ENCODE measurements at regions not wholly inside any gene's neighbourhood (a gene's known extent, or its start where the extent isn't known, plus 50 kb on each side); places are given as distances from the start of the nearest gene placed in this dataset.

GRCh38 chr15:98164571-98164970 is 204.1 kb downstream of the ARRDC4 start:
- no peak for DNase-seq
- intact Hi-C loops (cut with DNase I): no loop called here
- Histone ChIP-seq H3K4me3 (no peak overlapping the region), H3K9me3 (no peaks in the 10 kb centered on the region), H3K27ac (no peak overlapping the region), H3K4me1 (no peaks in the 10 kb centered on the region), H3K27me3 (no peaks in the 10 kb centered on the region), H3K36me3 (no peaks in the 10 kb centered on the region)
- TF ChIP-seq POLR2AphosphoS5 (IDR thresholded peaks at IDR 0.05) (no peak), POLR2A (IDR thresholded peaks at IDR 0.05) (no peak), CTCF (IDR thresholded peaks at IDR 0.05) (no peak), EP300 (IDR thresholded peaks at IDR 0.05) (no peak)
- WGBS, 2 donors: 13 to 35% methylated on average over 1 of the region's 1 CpG

GRCh38 chr15:98164986-98165385 is 204.5 kb downstream of the ARRDC4 start:
- Histone ChIP-seq H3K4me3 (no peak overlapping the region), H3K27me3 (no peaks in the 10 kb centered on the region), H3K27ac (no peak overlapping the region), H3K9me3 (no peaks in the 10 kb centered on the region), H3K36me3 (no peaks in the 10 kb centered on the region), H3K4me1 (no peaks in the 10 kb centered on the region)
- TF ChIP-seq CTCF (IDR thresholded peaks at IDR 0.05) (no peak), POLR2AphosphoS5 (IDR thresholded peaks at IDR 0.05) (no peak), POLR2A (IDR thresholded peaks at IDR 0.05) (no peak), EP300 (IDR thresholded peaks at IDR 0.05) (no peak)
- DNase-seq: no peak
- whole genome bisulfite sequencing, 2 donors: 82 to 89% methylated on average over 6 of the region's 6 CpGs
- intact Hi-C loops (cut with DNase I): no loop called here

DNA sequence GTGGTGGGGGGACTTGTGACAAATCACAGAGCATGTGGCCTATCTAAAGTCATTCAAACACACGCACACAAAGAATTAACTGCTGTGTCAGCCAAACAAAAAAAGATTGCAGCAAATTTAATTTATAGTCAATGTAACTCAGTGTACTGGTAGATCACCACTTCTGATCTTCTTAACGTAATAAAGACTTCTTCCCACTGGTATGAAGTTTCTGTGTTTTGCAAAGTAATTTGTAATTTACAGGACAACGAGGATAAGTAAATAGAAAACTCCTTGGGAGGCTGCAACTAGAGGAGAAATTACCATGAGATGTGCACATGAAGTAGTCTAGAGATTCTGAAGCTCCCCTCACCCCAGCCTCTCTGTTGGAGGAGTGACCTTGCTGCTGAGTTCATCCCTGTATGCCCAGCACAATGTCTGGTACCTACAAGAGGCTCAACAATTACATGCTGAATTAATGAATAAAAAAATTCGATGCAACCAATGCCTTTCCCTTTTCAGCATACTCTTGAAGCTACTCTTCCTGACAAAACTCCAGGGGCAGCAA is 207.3 kb downstream of the ARRDC4 start:
- Histone ChIP-seq H3K36me3 (no peaks in the 10 kb centered on the region), H3K4me1 (no peaks in the 10 kb centered on the region), H3K9me3 (no peaks in the 10 kb centered on the region), H3K4me3 (no peak overlapping the region), H3K27me3 (no peaks in the 10 kb centered on the region), H3K27ac (no peak overlapping the region)
- 64 to 80% methylated on average over 4 of the region's 4 CpGs for WGBS, 2 donors
- intact Hi-C loops (cut with DNase I): no loop called here
- no peak for TF ChIP-seq CTCF (IDR thresholded peaks at IDR 0.05)
- TF ChIP-seq EP300 (IDR thresholded peaks at IDR 0.05): no peak
- TF ChIP-seq POLR2AphosphoS5 (IDR thresholded peaks at IDR 0.05): no peak
- TF ChIP-seq POLR2A (IDR thresholded peaks at IDR 0.05): no peak
- no peak for DNase-seq

DNA sequence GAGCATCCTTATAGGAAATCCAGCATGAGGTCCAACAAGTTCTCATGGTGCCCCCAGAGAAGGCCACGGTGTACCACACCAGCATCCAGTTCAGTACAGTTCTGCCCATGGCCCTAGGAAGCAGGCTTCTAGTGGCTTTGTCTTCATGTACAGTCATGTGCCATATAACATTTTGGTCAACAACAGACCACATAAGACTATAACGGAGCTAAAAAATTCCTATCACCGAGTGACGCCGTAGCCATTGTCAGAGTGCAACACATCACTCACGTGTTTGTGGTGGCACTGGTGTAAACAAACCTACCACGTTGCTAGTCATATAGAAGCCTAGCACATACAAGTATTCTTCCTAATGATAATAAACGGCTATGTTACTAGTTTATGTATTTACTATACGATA is 209.0 kb downstream of the ARRDC4 start:
- no peaks in the 10 kb centered on the region for H3K36me3 ChIP-seq
- TF ChIP-seq POLR2AphosphoS5 (IDR thresholded peaks at IDR 0.05) (no peak), EP300 (IDR thresholded peaks at IDR 0.05) (no peak)
- 78 to 84% methylated on average over 9 of the region's 9 CpGs for WGBS, 2 donors
- H3K4me3 ChIP-seq: no peak overlapping the region
- no peak overlapping the region for H3K27ac ChIP-seq
- no peaks in the 10 kb centered on the region for H3K27me3 ChIP-seq
- DNase-seq: no peak
- intact Hi-C loops (cut with DNase I): no loop called here
- H3K4me1 ChIP-seq: no peaks in the 10 kb centered on the region
- H3K9me3 ChIP-seq: no peaks in the 10 kb centered on the region

DNA sequence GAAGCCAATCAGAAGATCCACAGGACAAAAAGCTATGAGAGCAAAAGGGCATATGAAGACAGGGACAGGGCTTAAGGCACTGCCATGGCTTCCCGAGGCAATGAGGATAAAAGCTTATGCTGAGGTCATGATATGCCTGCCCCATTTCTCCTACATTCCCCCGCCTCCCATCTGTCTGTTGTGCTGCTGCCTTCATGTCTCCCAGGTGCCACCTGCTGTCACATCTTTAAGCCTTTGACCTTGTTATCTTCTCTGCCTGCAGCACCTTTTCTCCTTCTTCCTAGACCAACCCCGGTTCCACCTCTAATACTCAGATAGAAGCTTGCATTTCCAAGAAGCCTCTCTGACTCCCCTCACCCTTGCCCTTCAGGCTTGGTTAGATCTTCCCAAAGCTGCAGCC is 213.8 kb downstream of the ARRDC4 start:
- H3K9me3 ChIP-seq: no peaks in the 10 kb centered on the region
- 6 to 34% methylated on average over 3 of the region's 3 CpGs for WGBS, 2 donors
- H3K36me3 ChIP-seq: no peaks in the 10 kb centered on the region
- no peaks in the 10 kb centered on the region for H3K4me1 ChIP-seq
- intact Hi-C loops (cut with DNase I): no loop called here
- H3K27ac ChIP-seq: no peak overlapping the region
- no peaks in the 10 kb centered on the region for H3K27me3 ChIP-seq
- DNase-seq: no peak
- TF ChIP-seq CTCF (IDR thresholded peaks at IDR 0.05) (no peak), POLR2A (IDR thresholded peaks at IDR 0.05) (no peak), EP300 (IDR thresholded peaks at IDR 0.05) (no peak), POLR2AphosphoS5 (IDR thresholded peaks at IDR 0.05) (no peak)
- no peak overlapping the region for H3K4me3 ChIP-seq

Measured in sigmoid colon (tissue), 6 donors.